ENCODE measurements at regions not wholly inside any gene's neighbourhood (a gene's known extent, or its start where the extent isn't known, plus 50 kb on each side); places are given as distances from the start of the nearest gene placed in this dataset.
"Not testable (repeated sequence)": the region's sequence is repeated elsewhere in the genome, so short reads cannot be mapped to it uniquely, and the experiment has no call there.

DNA sequence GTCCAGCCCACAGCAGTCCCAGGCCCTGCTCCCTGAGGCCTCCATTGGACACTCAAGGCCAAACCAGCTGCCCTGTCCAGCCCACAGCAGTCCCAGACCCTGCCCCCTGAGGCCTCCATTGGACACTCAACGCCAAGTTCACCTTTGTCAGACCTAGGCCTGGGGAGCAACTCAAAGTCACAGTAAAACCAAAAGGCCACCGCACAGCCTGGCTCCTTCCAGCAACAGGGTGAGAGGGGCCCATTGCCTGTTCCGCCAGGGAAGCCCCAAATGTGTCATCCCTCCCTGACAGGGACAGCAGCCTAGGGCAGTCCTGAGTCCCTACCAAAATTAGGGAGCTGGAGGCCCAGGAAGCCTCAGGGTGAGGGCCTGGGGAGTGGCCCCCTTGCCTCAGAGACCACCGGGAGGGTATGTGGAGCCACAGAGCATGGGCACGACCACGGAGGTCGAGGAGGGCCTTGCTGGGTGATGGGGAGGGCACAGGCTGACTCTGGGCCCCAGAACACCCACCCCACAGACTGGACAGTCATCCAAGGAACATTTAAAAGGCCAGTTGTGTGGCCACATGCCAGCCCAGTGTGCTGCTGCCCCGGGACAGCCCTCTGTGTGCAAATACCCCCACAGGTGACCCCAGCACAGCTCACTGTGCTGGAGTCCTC, 66.5 kb upstream of the PPP2R2D start:
- DNase-seq (ENCODE audit: low read depth), result no peak
- H3K4me3 ChIP-seq (ENCODE audit: low read depth, low read length), result no peak overlapping the region
- TF ChIP-seq, protein P1, sequence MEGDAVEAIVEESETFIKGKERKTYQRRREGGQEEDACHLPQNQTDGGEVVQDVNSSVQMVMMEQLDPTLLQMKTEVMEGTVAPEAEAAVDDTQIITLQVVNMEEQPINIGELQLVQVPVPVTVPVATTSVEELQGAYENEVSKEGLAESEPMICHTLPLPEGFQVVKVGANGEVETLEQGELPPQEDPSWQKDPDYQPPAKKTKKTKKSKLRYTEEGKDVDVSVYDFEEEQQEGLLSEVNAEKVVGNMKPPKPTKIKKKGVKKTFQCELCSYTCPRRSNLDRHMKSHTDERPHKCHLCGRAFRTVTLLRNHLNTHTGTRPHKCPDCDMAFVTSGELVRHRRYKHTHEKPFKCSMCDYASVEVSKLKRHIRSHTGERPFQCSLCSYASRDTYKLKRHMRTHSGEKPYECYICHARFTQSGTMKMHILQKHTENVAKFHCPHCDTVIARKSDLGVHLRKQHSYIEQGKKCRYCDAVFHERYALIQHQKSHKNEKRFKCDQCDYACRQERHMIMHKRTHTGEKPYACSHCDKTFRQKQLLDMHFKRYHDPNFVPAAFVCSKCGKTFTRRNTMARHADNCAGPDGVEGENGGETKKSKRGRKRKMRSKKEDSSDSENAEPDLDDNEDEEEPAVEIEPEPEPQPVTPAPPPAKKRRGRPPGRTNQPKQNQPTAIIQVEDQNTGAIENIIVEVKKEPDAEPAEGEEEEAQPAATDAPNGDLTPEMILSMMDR (IDR thresholded peaks at IDR 0.05; ENCODE audit: insufficient read depth, low read depth, low read length), result no peak

DNA sequence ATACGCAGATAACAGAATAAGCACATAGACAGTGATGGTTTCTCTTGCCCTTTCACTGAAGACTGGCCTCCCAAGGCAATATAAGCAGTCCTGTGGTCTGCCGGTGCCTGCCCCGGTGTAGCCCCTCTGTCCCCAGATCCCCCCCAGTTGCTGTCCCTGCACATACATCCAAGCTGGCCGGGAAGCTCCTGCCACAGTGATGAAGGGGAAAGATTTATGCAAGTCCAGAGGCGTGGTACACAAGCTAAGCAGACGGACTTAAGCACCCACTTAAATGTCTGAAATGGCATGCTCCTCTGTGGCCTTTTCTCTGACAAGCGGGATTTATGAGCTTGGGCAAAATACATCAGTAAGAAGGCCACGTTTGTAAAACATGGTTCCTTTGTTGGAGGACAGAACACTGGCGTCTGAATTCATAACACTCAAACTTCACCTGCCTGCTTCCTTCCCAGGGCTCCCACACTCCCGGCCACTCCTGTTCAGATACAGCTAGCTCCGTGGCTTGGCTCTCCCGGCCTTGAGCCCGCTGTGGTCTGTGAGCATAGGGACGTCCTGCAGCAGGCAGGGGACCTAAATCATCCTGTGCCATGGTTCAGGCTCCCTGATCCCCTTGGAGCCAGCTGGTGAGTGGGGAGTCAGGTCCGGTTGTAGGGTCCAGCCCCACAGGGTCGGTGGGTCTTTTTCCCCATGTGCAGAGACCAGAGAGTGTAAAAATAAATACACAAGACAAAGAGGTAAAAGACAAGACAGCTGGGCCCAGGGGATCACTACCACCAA, 61.7 kb upstream of the PPP2R2D start:
- DNase-seq (ENCODE audit: low read depth), result no peak
- H3K4me3 ChIP-seq (ENCODE audit: low read depth, low read length), result no peak overlapping the region
- TF ChIP-seq, protein P1 (IDR thresholded peaks at IDR 0.05; ENCODE audit: insufficient read depth, low read depth, low read length), result no peak

DNA sequence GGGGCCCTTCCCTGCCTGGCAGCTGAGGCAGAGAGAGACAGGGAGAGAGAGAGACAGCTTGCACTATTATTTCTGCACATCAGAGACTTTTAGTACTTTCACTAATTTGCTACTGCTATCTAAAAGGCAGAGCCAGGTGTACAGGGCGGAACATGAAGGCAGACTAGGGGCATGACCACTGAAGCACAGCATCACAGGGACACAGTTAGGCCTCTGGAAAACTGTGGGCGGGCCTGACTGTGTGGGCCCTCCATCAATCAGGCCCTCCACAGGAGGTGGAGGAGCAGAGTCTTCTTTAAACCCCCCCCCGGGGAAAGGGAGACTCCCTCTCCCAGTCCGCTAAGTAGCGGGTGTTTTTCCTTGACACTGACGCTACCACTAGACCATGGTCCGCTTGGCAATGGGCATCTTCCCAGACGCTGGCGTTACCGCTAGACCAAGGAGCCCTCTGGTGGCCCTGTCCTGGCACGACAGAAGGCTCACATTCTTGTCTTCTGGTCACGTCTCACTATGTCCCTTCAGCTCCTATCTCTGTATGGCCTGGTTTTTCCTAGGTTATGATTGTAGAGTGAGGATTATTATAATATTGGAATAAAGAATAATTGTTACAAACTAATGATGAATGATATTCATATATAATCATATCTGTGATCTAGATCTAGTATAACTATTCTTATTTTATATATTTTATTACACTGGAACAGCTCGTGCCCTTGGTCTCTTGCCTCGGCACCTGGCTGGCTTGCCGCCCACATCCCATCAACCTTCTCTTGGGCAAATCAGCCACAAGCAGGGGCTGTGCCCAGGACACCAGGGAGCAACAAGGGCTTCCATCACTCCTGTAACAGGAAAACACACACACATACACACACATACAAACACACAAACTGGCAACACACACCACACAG, 60.7 kb upstream of the PPP2R2D start:
- not testable (repeated sequence) for DNase-seq (ENCODE audit: low read depth); H3K4me3 ChIP-seq (ENCODE audit: low read depth, low read length)

DNA sequence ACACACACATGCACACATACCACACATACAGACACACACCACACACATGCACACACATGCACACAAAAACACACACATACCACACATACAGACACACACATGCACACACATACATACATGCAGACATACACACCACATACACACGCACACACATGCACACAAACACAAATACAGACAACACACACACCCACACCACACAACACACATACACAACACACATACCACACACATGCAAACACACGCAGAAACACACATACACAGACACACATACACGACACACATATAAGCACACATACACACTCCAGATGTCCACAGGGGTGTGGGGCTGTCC, 60.1 kb upstream of the PPP2R2D start:
- H3K4me3 ChIP-seq (ENCODE audit: low read depth, low read length), result no peak overlapping the region
- DNase-seq (ENCODE audit: low read depth), result no peak
- TF ChIP-seq, protein P1 (IDR thresholded peaks at IDR 0.05; ENCODE audit: insufficient read depth, low read depth, low read length), result no peak

DNA sequence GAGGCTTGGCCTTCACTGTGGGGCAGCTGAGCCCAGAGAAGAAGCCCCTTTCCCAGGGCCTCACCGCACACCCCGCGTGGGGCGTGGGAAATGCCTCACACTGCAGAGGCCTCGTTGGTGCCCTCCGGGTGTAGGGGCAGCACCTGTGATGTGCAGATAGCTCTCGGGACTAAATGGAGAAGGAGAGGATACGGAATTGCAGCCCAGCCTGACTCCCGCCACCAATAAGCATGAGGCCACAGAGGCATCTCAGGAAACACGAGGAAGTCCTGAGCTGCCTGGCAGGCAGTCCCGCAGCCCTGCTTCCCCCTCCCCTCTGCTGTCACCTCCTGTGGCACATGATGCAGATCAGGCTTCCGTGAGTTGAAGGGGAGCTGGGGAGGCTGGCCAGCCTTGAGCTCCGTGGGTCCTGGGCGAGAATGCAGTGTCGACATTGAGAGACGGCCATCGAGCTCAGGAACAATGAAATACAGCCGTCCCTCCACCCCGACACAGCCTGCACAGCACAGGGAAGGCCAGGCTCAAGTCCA, 59.6 kb upstream of the PPP2R2D start:
- TF ChIP-seq, protein P1 (IDR thresholded peaks at IDR 0.05; ENCODE audit: insufficient read depth, low read depth, low read length), result no peak
- H3K4me3 ChIP-seq (ENCODE audit: low read depth, low read length), result no peak overlapping the region
- DNase-seq (ENCODE audit: low read depth), result no peak

DNA sequence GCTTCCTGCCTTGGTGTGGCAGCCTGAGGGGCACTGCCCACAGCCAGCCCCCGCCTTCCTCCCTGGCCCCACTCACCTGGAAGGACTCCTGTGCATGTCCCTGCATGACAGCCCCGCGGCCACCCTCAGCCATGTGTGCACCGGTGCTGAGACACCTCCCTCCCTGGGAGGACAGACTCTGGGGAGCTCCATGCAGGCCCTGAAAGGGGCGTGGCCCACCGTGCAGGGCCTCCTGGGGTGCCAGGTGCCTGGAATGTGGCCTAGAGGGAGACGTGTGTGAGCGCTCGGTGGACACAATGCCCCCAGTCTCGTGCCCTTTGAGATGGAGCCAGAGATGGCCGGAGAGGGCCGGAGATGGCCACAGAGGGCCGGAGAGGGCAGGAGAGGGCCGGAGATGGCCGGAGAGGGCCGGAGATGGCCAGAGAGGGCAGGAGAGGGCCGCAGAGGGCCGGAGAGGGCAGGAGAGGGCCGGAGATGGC, 59.1 kb upstream of the PPP2R2D start:
- H3K4me3 ChIP-seq (ENCODE audit: low read depth, low read length), result no peak overlapping the region
- TF ChIP-seq, protein P1 (IDR thresholded peaks at IDR 0.05; ENCODE audit: insufficient read depth, low read depth, low read length), result no peak
- no peak for DNase-seq (ENCODE audit: low read depth)

Data from fibroblast of villous mesenchyme (primary cell).